ENCODE measurements at regions not wholly inside any gene's neighbourhood (a gene's known extent, or its start where the extent isn't known, plus 50 kb on each side); places are given as distances from the start of the nearest gene placed in this dataset.

GRCh38 chr5:167285591-167285990 is 1005.9 kb upstream of the WWC1 start:
- no peak for TF ChIP-seq CTCF (IDR thresholded peaks at IDR 0.05)
- TF ChIP-seq ZFX (IDR thresholded peaks at IDR 0.05; ENCODE audit: borderline replicate concordance), result no peak
